K562 (cell line): ENCODE measurements at regions not wholly inside any gene's neighbourhood (a gene's known extent, or its start where the extent isn't known, plus 50 kb on each side); places are given as distances from the start of the nearest gene placed in this dataset.

Experiments
- ATAC-seq: fragments of 200-7000 bp; cut with Tn5 transposase; 3 replicates; pipeline ENCODE4 v1.9.1; 2020; ENCODE audit warnings: moderate library complexity
- BruUV-seq: library from RNA; stranded (reverse); fragments of 400-500 nt; replicated peaks from 2 replicates; lab custom pipeline; 2021; lab: Mats Ljungman, UMichigan
- CTCF ChIA-PET: fragments of 300-600 bp; formaldehyde crosslinking; extraction: SDS; loops from one replicate; lab custom pipeline; 2021; ENCODE audit warnings: low intra/inter-chr PET ratio; lab: Yijun Ruan, JAX
- POLR2A ChIA-PET: fragments of 300-600, 350-650 bp; sonication (Branson Sonifier 250); formaldehyde crosslinking; extraction: SDS; loops from one replicate; lab custom pipeline; 2021; ENCODE audit warnings: antibody characterized with exemption, inconsistent platforms; lab: Yijun Ruan, JAX
- DNase-seq, 4 experiments: peaks; one replicate each; pipeline versions ENCODE4 v3.0.0 to v3.0.0-alpha.2; 2011 to 2018; ENCODE audit warnings: low spot score in 3 of 4, mixed read lengths in 3 of 4; ENCODE audit errors: extremely low read depth in 1 of 4
- FAIRE-seq: peaks from 2 replicates; lab custom pipeline; 2011; peaks lifted over from hg19 to GRCh38; lab: Jason Lieb, UNC
- H2AFZ ChIP-seq: 2 replicates; pipeline ENCODE4 v1.6.0; 2011; ENCODE audit warnings: low read depth, low read length, control low read depth, inconsistent platforms
- H3K27ac ChIP-seq: fragments of 200-600 bp; 3 replicates; pipeline ENCODE4 v1.8.0; 2011; ENCODE audit warnings: low read depth, mild to moderate bottlenecking, control low read depth, inconsistent platforms, low read length, moderate library complexity, mixed read lengths; ENCODE audit errors: extremely low read depth
- H3K27me3 ChIP-seq, 2 experiments: fragments of 300-600 bp in 1 of 2; 2 replicates in 1 of 2; 3 replicates in 1 of 2; pipeline versions ENCODE4 v1.6.0 to v1.8.0; 2011; ENCODE audit warnings: inconsistent platforms in 2 of 2, low read length in 2 of 2, mild to moderate bottlenecking in 1 of 2, mixed read lengths in 1 of 2, moderate library complexity in 1 of 2; ENCODE audit not compliant: control insufficient read depth in 2 of 2, insufficient read depth in 2 of 2
- H3K36me3 ChIP-seq: fragments of 300-600 bp; 3 replicates; pipeline ENCODE4 v1.8.0; 2011; ENCODE audit warnings: mild to moderate bottlenecking, low read length, inconsistent platforms; ENCODE audit not compliant: control insufficient read depth, insufficient read depth
- H3K4me1 ChIP-seq, 2 experiments: fragments of 200-600 bp in 1 of 2; replicated peaks in 1 of 2; 2 replicates in 1 of 2; 3 replicates in 1 of 2; pipeline versions ENCODE4 v1.5.1 to v1.8.0; 2011; ENCODE audit warnings: inconsistent platforms in 2 of 2, low read length in 2 of 2, mild to moderate bottlenecking in 1 of 2, mixed read lengths in 1 of 2, moderate library complexity in 1 of 2; ENCODE audit not compliant: control insufficient read depth in 2 of 2, insufficient read depth in 2 of 2
- H3K4me2 ChIP-seq: 2 replicates; pipeline ENCODE4 v1.6.1; 2011; ENCODE audit warnings: low read length, control low read depth, inconsistent platforms, mixed read lengths; ENCODE audit not compliant: insufficient read depth
- H3K4me3 ChIP-seq: fragments of 200-600 bp; sonication (generic), shearing (Covaris generic); 2 replicates; pipeline ENCODE4 v1.5.1; 2016; ENCODE audit warnings: control low read depth, inconsistent platforms
- H3K79me2 ChIP-seq: fragments of 200-600 bp; 3 replicates; pipeline ENCODE4 v1.8.0; 2011; ENCODE audit warnings: low read length, inconsistent platforms; ENCODE audit not compliant: control insufficient read depth, insufficient read depth
- H3K9ac ChIP-seq, 2 experiments: 2 replicates each; pipeline versions ENCODE4 v1.6.0 to v1.6.1; 2011; ENCODE audit warnings: low read depth in 2 of 2, low read length in 2 of 2, control low read depth in 1 of 2, inconsistent platforms in 1 of 2, mild to moderate bottlenecking in 1 of 2, mixed read lengths in 1 of 2; ENCODE audit not compliant: insufficient read depth in 1 of 2
- H3K9me1 ChIP-seq: one replicate; pipeline ENCODE4 v1.6.0; 2011; ENCODE audit warnings: inconsistent platforms, mild to moderate bottlenecking, low read length, moderate library complexity; ENCODE audit not compliant: control insufficient read depth, insufficient read depth
- H3K9me3 ChIP-seq: replicated peaks from 2 replicates; pipeline ENCODE4 v1.5.1; 2011; ENCODE audit warnings: low read depth, low read length, inconsistent platforms; ENCODE audit not compliant: control insufficient read depth, insufficient read depth
- H4K20me1 ChIP-seq: replicated peaks from 2 replicates; pipeline ENCODE4 v1.6.1; 2011; ENCODE audit warnings: low read length, inconsistent platforms, mixed read lengths; ENCODE audit not compliant: control insufficient read depth, insufficient read depth
- STAT5B ChIP-seq: fragments of 250-450 bp; sonication (Bioruptor Pico); IDR thresholded peaks from 2 replicates; pipeline ENCODE4 v1.8.0; 2021; ENCODE audit warnings: mild to moderate bottlenecking, inconsistent platforms
- TEAD2 ChIP-seq: fragments of 450-650 bp; IDR thresholded peaks from 2 replicates; pipeline ENCODE4 v1.6.1; 2016; ENCODE audit warnings: missing genetic modification characterization, control low read depth, missing compliant biosample characterization
- ZNF512 ChIP-seq: IDR thresholded peaks from 2 replicates; pipeline ENCODE4 v1.6.1; 2016; ENCODE audit warnings: missing genetic modification characterization, missing compliant biosample characterization
- WGBS: fragments of 100-300 bp; shearing (Covaris generic); methylation state at CpG from one replicate; pipeline ENCODE4 v1.1.6; 2016; ENCODE audit warnings: low coverage, mixed read lengths; ENCODE audit not compliant: insufficient coverage; ENCODE audit errors: missing lambda C conversion rate; 5-methylcytosine and 5-hydroxymethylcytosine counted together
- in situ Hi-C: fragments of 300-500 bp; cut with MboI; formaldehyde crosslinking; loops from 4 replicates; pipeline ENCODE4 v1.15.0; 2018; ENCODE audit warnings: inconsistent platforms, mixed read lengths
- intact Hi-C: fragments of 100-400 bp; cut with micrococcal nuclease; formaldehyde crosslinking; loops from 2 replicates; pipeline ENCODE4 v1.14.2; 2022

- Histone ChIP-seq H3K27me3 (no peaks in the 10 kb centered on the region), H3K4me3 (no peak overlapping the region), H3K4me1 (no peaks in the 10 kb centered on the region), H2AFZ (no peak overlapping the region), H3K27ac (no peak overlapping the region), H3K4me2 (no peak overlapping the region), H3K9ac (no peak overlapping the region), H3K36me3 (no peaks in the 10 kb centered on the region), H4K20me1 (no peaks in the 10 kb centered on the region), H3K9me1 (no peaks in the 10 kb centered on the region), H3K9me3 (no peaks in the 10 kb centered on the region), H3K79me2 (no peaks in the 10 kb centered on the region)
- ATAC-seq (no peak), DNase-seq (no peak), FAIRE-seq (no peak)
- intact Hi-C loops, result no loop called here
- in situ Hi-C loops, result loop anchor here (10.0 kb wide), 1 partner anchor 1836 kb away; no protein-coding TSS in a partner anchor
- ChIA-PET CTCF (no interaction called here), POLR2A (no interaction called here)
- TF ChIP-seq TEAD2 (tag), result no peak
- peak; percentile 92 for TF ChIP-seq ZNF512 (tag)
- no TSS peak for BruUV-seq
These were observed 203.4 kb upstream of the POU3F3 start for GRCh38 chr2:104650405-104650996.

GRCh38 chr2:104654811-104655210 lies 199.1 kb upstream of the POU3F3 start:
- TF ChIP-seq STAT5B (CRISPR knock-in tag), result no peak
- Histone ChIP-seq H3K9me3 (no peaks in the 10 kb centered on the region), H3K27ac (no peak overlapping the region), H3K79me2 (no peaks in the 10 kb centered on the region), H3K9me1 (no peaks in the 10 kb centered on the region), H3K4me2 (no peak overlapping the region), H2AFZ (no peak overlapping the region), H3K9ac (no peak overlapping the region), H3K36me3 (no peaks in the 10 kb centered on the region), H4K20me1 (no peaks in the 10 kb centered on the region), H3K4me1 (peaks cover 0 to 7% of the 10 kb centered on the region in 2 experiments; a peak in 2 of 5 replicates), H3K27me3 (peaks cover 8 to 21% of the 10 kb centered on the region in 2 experiments; a peak in 4 of 5 replicates), H3K4me3 (no peak overlapping the region)
- ChIA-PET POLR2A (interaction anchor here (0.5 to 1.3 kb wide), 2 partner anchors 17 to 1833 kb away, joined by 3 read pairs; no protein-coding TSS in a partner anchor), CTCF (no interaction called here)
- in situ Hi-C loops, result loop anchor here (10.0 kb wide), 1 partner anchor 1840 kb away; no protein-coding TSS in a partner anchor
- FAIRE-seq (no peak), ATAC-seq (no peak), DNase-seq (no peak)
- intact Hi-C loops, result no loop called here
- WGBS, result 0% methylated on average over 4 of the region's 4 CpGs
- no TSS peak for BruUV-seq
